Prostate gland (tissue), 2 donors: ENCODE measurements at regions not wholly inside any gene's neighbourhood (a gene's known extent, or its start where the extent isn't known, plus 50 kb on each side); places are given as distances from the start of the nearest gene placed in this dataset.

Experiments
- DNase-seq: peaks from one replicate; pipeline ENCODE4 v3.0.0-alpha.2; 2019; ENCODE audit warnings: low spot score
- H3K27ac ChIP-seq, 2 donors: fragments of 200-600 bp; sonication (generic); 2 replicates each; pipeline ENCODE4 v1.5.1; 2017 to 2019
- H3K27me3 ChIP-seq: fragments of 200-600 bp; sonication (generic); replicated peaks from 2 replicates; pipeline ENCODE4 v1.5.1; 2019; ENCODE audit not compliant: insufficient read depth
- H3K36me3 ChIP-seq, 2 donors: fragments of 200-600 bp; sonication (generic); 1 replicate in 1 of 2; 2 replicates in 1 of 2; pipeline versions ENCODE4 v1.5.1 to v1.8.1; 2017 to 2019
- H3K4me1 ChIP-seq: fragments of 200-600 bp; sonication (generic); replicated peaks from 2 replicates; pipeline ENCODE4 v1.5.1; 2019
- H3K4me3 ChIP-seq, 2 donors: fragments of 200-600 bp; sonication (generic); 2 replicates each; pipeline ENCODE4 v1.5.1; 2017 to 2019
- H3K9me3 ChIP-seq: fragments of 200-600 bp; sonication (generic); 2 replicates; pipeline ENCODE4 v1.5.1; 2017
- CTCF ChIP-seq, 4 experiments: fragments of 200-600 bp in 2 of 4; fragments of 450-650 bp in 2 of 4; sonication (generic) in 2 of 4; IDR thresholded peaks; 1 replicate in 3 of 4; 2 replicates in 1 of 4; pipeline ENCODE4 v1.5.1; 2016 to 2019; ENCODE audit warnings: antibody characterized with exemption in 4 of 4, mild to moderate bottlenecking in 2 of 4, moderate library complexity in 2 of 4
- POLR2A ChIP-seq: fragments of 450-650 bp; IDR thresholded peaks from one replicate; pipeline ENCODE4 v1.6.1; 2016; ENCODE audit warnings: antibody characterized with exemption, mild to moderate bottlenecking
- POLR2AphosphoS5 ChIP-seq: sonication (generic); formaldehyde crosslinking; IDR thresholded peaks from one replicate; pipeline ENCODE4 v1.6.1; 2017; ENCODE audit warnings: antibody characterized with exemption
- WGBS: methylation state at CpG from one replicate; pipeline ENCODE4 v1.1.5; 2018; 5-methylcytosine and 5-hydroxymethylcytosine counted together
- intact Hi-C: fragments of 100-400 bp; cut with DNase I; formaldehyde crosslinking; loops from one replicate; pipeline ENCODE4 v1.14.2; 2022

- DNase-seq: no peak
- H3K27ac ChIP-seq: no peak overlapping the region
- no peaks in the 10 kb centered on the region for H3K9me3 ChIP-seq
- TF ChIP-seq POLR2AphosphoS5: no peak
- no peak for TF ChIP-seq CTCF (IDR thresholded peaks at IDR 0.05)
- no peak for TF ChIP-seq POLR2A
- intact Hi-C loops: no loop called here
- no peak overlapping the region for H3K4me3 ChIP-seq
- H3K4me1 ChIP-seq: no peaks in the 10 kb centered on the region
- no peaks in the 10 kb centered on the region for H3K36me3 ChIP-seq
- no peaks in the 10 kb centered on the region for H3K27me3 ChIP-seq
- WGBS: 77% methylated on average over 4 of the region's 4 CpGs
Measured at GRCh38 chr3:87627316-87627715, 350.9 kb upstream of the POU1F1 start.

GRCh38 chr3:87626546-87626945 lies 350.2 kb upstream of the POU1F1 start:
- intact Hi-C loops: no loop called here
- TF ChIP-seq POLR2A: no peak
- no peak for TF ChIP-seq CTCF (IDR thresholded peaks at IDR 0.05)
- no peak for TF ChIP-seq POLR2AphosphoS5
- H3K4me3 ChIP-seq: no peak overlapping the region
- no peaks in the 10 kb centered on the region for H3K4me1 ChIP-seq
- H3K36me3 ChIP-seq: no peaks in the 10 kb centered on the region
- no peak for DNase-seq
- no peaks in the 10 kb centered on the region for H3K9me3 ChIP-seq
- 97% methylated on average over 1 of the region's 1 CpG for WGBS
- no peaks in the 10 kb centered on the region for H3K27me3 ChIP-seq
- no peak overlapping the region for H3K27ac ChIP-seq

DNA sequence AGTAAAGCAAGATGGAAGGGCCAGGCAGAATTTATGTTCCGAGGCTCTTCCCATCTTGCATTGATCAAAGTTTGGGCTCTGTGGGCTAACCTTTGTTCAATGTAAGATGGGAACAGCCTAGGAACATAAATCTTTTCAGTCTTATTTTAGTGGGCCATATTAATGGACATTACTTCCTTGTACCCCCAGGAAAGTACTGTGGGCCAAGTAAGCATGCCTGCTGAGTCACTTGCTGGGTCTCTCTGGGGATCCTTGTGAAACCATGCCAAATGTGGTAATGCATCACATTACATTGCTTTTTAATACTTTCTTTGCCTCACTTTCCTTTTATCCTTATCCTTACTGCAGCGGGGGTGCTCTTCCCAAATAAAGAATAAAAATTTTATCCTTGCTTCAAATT lies 349.5 kb upstream of the POU1F1 start:
- WGBS: 92% methylated on average over 2 of the region's 2 CpGs
- Histone ChIP-seq H3K9me3 (no peaks in the 10 kb centered on the region), H3K27ac (no peak overlapping the region), H3K4me1 (no peaks in the 10 kb centered on the region), H3K27me3 (no peaks in the 10 kb centered on the region), H3K4me3 (no peak overlapping the region), H3K36me3 (no peaks in the 10 kb centered on the region)
- intact Hi-C loops: no loop called here
- DNase-seq: no peak
- TF ChIP-seq POLR2AphosphoS5: no peak
- no peak for TF ChIP-seq POLR2A
- TF ChIP-seq CTCF (IDR thresholded peaks at IDR 0.05): no peak

DNA sequence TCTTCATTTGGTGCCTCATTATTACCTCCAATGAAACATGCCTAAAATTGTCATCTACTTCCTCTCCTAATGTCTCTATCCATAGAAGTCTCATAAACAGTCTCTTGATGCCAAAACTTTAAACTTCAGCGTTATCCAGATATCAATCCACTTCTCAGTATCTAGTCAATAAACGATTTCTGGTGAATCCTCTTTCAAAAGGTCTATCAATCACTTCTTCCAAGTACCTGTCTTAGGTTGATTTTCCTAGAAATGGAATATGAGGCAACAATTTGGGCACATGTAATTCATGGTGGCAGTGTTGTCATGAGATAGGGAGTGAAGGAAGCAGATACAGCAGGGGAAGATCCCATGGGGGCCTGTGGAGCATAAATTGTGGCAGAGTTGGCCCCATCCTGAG lies 348.5 kb upstream of the POU1F1 start:
- H3K9me3 ChIP-seq: no peaks in the 10 kb centered on the region
- H3K27ac ChIP-seq: no peak overlapping the region
- no peaks in the 10 kb centered on the region for H3K36me3 ChIP-seq
- 79% methylated on average over 2 of the region's 2 CpGs for WGBS
- no peaks in the 10 kb centered on the region for H3K4me1 ChIP-seq
- H3K4me3 ChIP-seq: no peak overlapping the region
- DNase-seq: no peak
- intact Hi-C loops: no loop called here
- TF ChIP-seq POLR2A (no peak), CTCF (IDR thresholded peaks at IDR 0.05) (no peak), POLR2AphosphoS5 (no peak)
- H3K27me3 ChIP-seq: no peaks in the 10 kb centered on the region

- WGBS: 68% methylated on average over 1 of the region's 1 CpG
- H3K27me3 ChIP-seq: no peaks in the 10 kb centered on the region
- H3K4me1 ChIP-seq: no peaks in the 10 kb centered on the region
- no peak overlapping the region for H3K4me3 ChIP-seq
- intact Hi-C loops: no loop called here
- H3K36me3 ChIP-seq: no peaks in the 10 kb centered on the region
- TF ChIP-seq CTCF (IDR thresholded peaks at IDR 0.05): no peak
- no peak for TF ChIP-seq POLR2AphosphoS5
- no peak for TF ChIP-seq POLR2A
- no peak overlapping the region for H3K27ac ChIP-seq
- DNase-seq: no peak
- no peaks in the 10 kb centered on the region for H3K9me3 ChIP-seq
Measured at GRCh38 chr3:87621667-87622066, 345.3 kb upstream of the POU1F1 start.
